Gastrocnemius medialis (tissue), 4 donors: ENCODE measurements at regions not wholly inside any gene's neighbourhood (a gene's known extent, or its start where the extent isn't known, plus 50 kb on each side); places are given as distances from the start of the nearest gene placed in this dataset.

Experiments
- POLR2A ChIP-seq, 2 donors: fragments of 450-650 bp; IDR thresholded peaks; one replicate each; pipeline ENCODE4 v1.6.1; 2017; ENCODE audit warnings: antibody characterized with exemption in 2 of 2, mild to moderate bottlenecking in 2 of 2, moderate library complexity in 2 of 2
- TF ChIP-seq, protein P1 (sequence below), 5 experiments: fragments of 450-650 bp in 3 of 5; fragments of 200-600 bp in 2 of 5; sonication (generic) in 2 of 5; IDR thresholded peaks in 4 of 5; conservative IDR thresholded peaks in 1 of 5; 1 replicate in 4 of 5; 2 replicates in 1 of 5; pipeline ENCODE4 v1.5.1; 2016 to 2019; ENCODE audit warnings: antibody characterized with exemption in 5 of 5, mild to moderate bottlenecking in 3 of 5, moderate library complexity in 3 of 5

DNA sequence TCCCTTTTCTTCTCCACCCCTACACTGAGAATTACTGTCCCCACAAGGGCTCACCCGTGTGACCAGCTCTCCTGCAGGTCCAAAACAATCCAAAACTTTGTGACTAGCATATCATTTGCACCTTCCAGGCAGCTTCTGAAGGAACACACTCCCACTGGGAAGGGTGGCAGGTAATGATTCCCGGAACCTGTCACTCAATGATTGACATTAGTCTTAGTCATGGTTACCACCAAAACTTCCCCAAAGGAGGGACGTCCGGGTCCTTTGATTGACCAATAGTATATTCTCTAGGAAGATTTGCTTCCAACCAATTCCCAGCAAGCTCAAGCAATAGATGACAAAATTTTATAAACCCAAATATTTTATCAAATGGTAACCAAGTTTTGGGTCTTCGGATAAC, 127.7 kb upstream of the MYLIP start:
- no peak for TF ChIP-seq POLR2A (IDR thresholded peaks at IDR 0.05)
- TF ChIP-seq, protein P1, sequence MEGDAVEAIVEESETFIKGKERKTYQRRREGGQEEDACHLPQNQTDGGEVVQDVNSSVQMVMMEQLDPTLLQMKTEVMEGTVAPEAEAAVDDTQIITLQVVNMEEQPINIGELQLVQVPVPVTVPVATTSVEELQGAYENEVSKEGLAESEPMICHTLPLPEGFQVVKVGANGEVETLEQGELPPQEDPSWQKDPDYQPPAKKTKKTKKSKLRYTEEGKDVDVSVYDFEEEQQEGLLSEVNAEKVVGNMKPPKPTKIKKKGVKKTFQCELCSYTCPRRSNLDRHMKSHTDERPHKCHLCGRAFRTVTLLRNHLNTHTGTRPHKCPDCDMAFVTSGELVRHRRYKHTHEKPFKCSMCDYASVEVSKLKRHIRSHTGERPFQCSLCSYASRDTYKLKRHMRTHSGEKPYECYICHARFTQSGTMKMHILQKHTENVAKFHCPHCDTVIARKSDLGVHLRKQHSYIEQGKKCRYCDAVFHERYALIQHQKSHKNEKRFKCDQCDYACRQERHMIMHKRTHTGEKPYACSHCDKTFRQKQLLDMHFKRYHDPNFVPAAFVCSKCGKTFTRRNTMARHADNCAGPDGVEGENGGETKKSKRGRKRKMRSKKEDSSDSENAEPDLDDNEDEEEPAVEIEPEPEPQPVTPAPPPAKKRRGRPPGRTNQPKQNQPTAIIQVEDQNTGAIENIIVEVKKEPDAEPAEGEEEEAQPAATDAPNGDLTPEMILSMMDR (IDR thresholded peaks at IDR 0.05 in 4 of 5, conservative IDR thresholded peaks at IDR 0.05 in 1 of 5): no peak
